ENCODE measurements at regions not wholly inside any gene's neighbourhood (a gene's known extent, or its start where the extent isn't known, plus 50 kb on each side); places are given as distances from the start of the nearest gene placed in this dataset.

DNA sequence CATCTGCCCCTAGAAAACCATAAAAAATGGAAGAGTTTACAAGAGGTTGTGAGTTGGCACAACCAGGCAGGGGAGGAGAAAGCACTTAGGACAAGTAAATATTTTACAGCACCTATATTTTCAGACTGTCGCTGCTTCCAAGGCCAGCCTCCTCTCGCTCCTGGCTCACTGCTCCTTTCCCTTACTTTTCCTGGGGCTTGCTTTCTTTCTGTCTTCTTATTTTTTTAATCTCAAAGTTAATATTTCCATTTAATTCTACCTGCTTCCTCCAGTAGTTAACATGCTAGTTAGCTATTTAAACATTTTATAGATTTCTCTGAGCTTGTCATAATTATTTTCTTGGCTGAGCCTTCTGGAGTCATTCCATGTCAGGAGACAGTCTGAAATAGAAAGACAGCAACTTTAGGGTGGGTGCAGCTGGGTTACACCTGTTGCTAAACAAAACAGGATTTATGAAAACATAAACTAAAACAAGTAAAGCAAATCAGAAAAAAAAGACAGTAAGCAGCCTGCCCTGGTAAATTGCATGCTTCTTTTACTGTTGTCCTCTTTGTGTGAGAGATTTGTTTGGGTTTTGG lies 330.1 kb downstream of the DLEU7 start:
- H3K4me3 ChIP-seq (ENCODE audit: low read length in 3 of 3), result peak overlapping the region in 2 of 3 donors; percentile 60 to 65

DNA sequence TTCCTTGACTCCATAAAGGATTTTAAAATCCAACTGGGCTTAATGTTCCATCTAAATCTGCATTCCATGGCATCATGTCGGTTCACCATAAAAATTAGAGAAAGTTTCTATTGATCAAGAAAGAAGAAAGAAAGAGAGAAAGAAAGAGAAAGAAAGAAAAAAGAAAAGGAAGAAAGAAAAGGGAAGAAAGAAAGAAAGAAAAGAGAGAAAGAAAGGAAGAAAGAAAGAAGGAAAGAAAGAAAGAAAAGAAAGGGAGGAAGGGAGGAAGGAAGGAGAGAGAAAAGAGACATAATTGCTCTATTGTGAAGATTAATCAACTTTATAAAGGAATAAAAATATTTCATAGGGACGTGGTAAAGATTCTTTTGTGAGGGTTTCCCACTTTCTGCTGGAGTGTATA lies 329.2 kb downstream of the DLEU7 start:
- Histone ChIP-seq H3K9me3 (ENCODE audit: control insufficient read depth in 3 of 3, low read length in 3 of 3) (no peaks in the 10 kb centered on the region), H3K27ac (ENCODE audit: low read depth, low read length) (peak overlapping the region; percentile 88), H3K4me1 (ENCODE audit: control insufficient read depth in 3 of 3, insufficient read depth in 3 of 3, low read length in 3 of 3) (peaks cover 19 to 29% (median 24%) of the 10 kb centered on the region in 3 donors), H3K36me3 (ENCODE audit: control insufficient read depth in 3 of 3, insufficient read depth in 3 of 3, low read length in 3 of 3) (no peaks in the 10 kb centered on the region), H3K27me3 (ENCODE audit: control insufficient read depth in 3 of 3, insufficient read depth in 3 of 3, low read length in 3 of 3) (no peaks in the 10 kb centered on the region), H3K9ac (ENCODE audit: low read depth in 1 of 3, low read length in 3 of 3) (no peak overlapping the region), H3K4me3 (ENCODE audit: low read length in 3 of 3) (no peak overlapping the region)

More for the DNA sequence above, 330.1 kb downstream of the DLEU7 start:
- no peaks in the 10 kb centered on the region for H3K36me3 ChIP-seq (ENCODE audit: control insufficient read depth in 3 of 3, insufficient read depth in 3 of 3, low read length in 3 of 3)
- peak overlapping the region; percentile 60 to 74 (median 71) for H3K9ac ChIP-seq (ENCODE audit: low read depth in 1 of 3, low read length in 3 of 3)
- no peaks in the 10 kb centered on the region for H3K27me3 ChIP-seq (ENCODE audit: control insufficient read depth in 3 of 3, insufficient read depth in 3 of 3, low read length in 3 of 3)
- peaks cover 15 to 23% (median 22%) of the 10 kb centered on the region in 3 donors for H3K4me1 ChIP-seq (ENCODE audit: control insufficient read depth in 3 of 3, insufficient read depth in 3 of 3, low read length in 3 of 3)
- H3K27ac ChIP-seq (ENCODE audit: low read depth, low read length), result peak overlapping the region; percentile 88
- no peaks in the 10 kb centered on the region for H3K9me3 ChIP-seq (ENCODE audit: control insufficient read depth in 3 of 3, low read length in 3 of 3)

DNA sequence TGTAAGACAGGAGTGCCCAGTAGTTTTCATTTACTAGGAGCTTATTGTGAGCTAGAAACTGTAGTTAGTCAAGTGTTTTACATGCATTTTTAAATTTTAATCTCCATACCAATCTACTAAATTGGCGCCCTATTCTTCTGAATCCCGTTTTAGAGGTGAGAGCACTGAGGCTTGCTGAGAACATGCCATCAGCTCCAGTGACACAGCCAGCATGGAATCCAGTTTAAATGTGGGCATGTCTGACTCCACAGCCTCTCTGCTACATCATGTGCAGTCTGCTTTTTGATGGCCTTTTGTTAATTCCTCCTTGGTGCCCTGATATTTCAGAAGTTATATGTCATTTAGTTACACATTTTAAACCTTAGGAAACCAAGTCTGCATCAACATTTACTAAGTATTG lies 325.4 kb downstream of the DLEU7 start:
- Histone ChIP-seq H3K4me3 (ENCODE audit: low read length in 3 of 3) (no peak overlapping the region), H3K27me3 (ENCODE audit: control insufficient read depth in 3 of 3, insufficient read depth in 3 of 3, low read length in 3 of 3) (no peaks in the 10 kb centered on the region), H3K9ac (ENCODE audit: low read depth in 1 of 3, low read length in 3 of 3) (peak overlapping the region in 1 of 3 donors; percentile 15), H3K36me3 (ENCODE audit: control insufficient read depth in 3 of 3, insufficient read depth in 3 of 3, low read length in 3 of 3) (no peaks in the 10 kb centered on the region), H3K27ac (ENCODE audit: low read depth, low read length) (peak overlapping the region; percentile 50), H3K4me1 (ENCODE audit: control insufficient read depth in 3 of 3, insufficient read depth in 3 of 3, low read length in 3 of 3) (peaks cover 23 to 37% (median 31%) of the 10 kb centered on the region in 3 donors), H3K9me3 (ENCODE audit: control insufficient read depth in 3 of 3, low read length in 3 of 3) (no peaks in the 10 kb centered on the region)

DNA sequence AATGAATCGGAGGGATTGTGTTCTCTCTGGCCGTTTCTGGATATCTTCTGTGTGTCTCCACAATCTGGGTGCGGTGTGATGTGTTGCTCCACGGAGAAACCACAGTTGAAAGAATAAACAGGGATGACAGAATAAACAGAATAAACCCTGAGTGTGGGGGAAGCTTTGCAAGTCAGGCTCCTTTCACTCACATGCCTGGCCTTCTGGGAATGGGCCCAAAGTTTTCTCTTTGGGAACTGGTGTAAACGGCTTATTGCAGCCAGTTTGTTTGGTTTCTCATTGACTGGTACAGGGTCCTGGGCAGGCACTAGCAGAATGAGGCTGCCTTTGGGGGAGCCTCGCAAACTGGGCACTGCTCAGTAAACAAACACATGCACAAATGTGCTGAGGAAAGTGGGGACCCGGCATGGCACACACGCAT lies 324.7 kb downstream of the DLEU7 start:
- Histone ChIP-seq H3K4me1 (ENCODE audit: control insufficient read depth in 3 of 3, insufficient read depth in 3 of 3, low read length in 3 of 3) (peaks cover 19 to 32% (median 25%) of the 10 kb centered on the region in 3 donors), H3K9me3 (ENCODE audit: control insufficient read depth in 3 of 3, low read length in 3 of 3) (no peaks in the 10 kb centered on the region), H3K27ac (ENCODE audit: low read depth, low read length) (peak overlapping the region; percentile 50), H3K36me3 (ENCODE audit: control insufficient read depth in 3 of 3, insufficient read depth in 3 of 3, low read length in 3 of 3) (no peaks in the 10 kb centered on the region), H3K9ac (ENCODE audit: low read depth in 1 of 3, low read length in 3 of 3) (peak overlapping the region; percentile 15 to 57 (median 51)), H3K27me3 (ENCODE audit: control insufficient read depth in 3 of 3, insufficient read depth in 3 of 3, low read length in 3 of 3) (no peaks in the 10 kb centered on the region), H3K4me3 (ENCODE audit: low read length in 3 of 3) (peak overlapping the region in 2 of 3 donors; percentile 16 to 32)

- Histone ChIP-seq H3K36me3 (ENCODE audit: control insufficient read depth in 3 of 3, insufficient read depth in 3 of 3, low read length in 3 of 3) (no peaks in the 10 kb centered on the region), H3K27ac (ENCODE audit: low read depth, low read length) (no peak overlapping the region), H3K9ac (ENCODE audit: low read depth in 1 of 3, low read length in 3 of 3) (no peak overlapping the region), H3K4me3 (ENCODE audit: low read length in 3 of 3) (no peak overlapping the region), H3K27me3 (ENCODE audit: control insufficient read depth in 3 of 3, insufficient read depth in 3 of 3, low read length in 3 of 3) (no peaks in the 10 kb centered on the region), H3K4me1 (ENCODE audit: control insufficient read depth in 3 of 3, insufficient read depth in 3 of 3, low read length in 3 of 3) (peaks cover 18 to 31% (median 22%) of the 10 kb centered on the region in 3 donors), H3K9me3 (ENCODE audit: control insufficient read depth in 3 of 3, low read length in 3 of 3) (no peaks in the 10 kb centered on the region)
Measured at GRCh38 chr13:50519866-50520265, 323.6 kb downstream of the DLEU7 start.

DNA sequence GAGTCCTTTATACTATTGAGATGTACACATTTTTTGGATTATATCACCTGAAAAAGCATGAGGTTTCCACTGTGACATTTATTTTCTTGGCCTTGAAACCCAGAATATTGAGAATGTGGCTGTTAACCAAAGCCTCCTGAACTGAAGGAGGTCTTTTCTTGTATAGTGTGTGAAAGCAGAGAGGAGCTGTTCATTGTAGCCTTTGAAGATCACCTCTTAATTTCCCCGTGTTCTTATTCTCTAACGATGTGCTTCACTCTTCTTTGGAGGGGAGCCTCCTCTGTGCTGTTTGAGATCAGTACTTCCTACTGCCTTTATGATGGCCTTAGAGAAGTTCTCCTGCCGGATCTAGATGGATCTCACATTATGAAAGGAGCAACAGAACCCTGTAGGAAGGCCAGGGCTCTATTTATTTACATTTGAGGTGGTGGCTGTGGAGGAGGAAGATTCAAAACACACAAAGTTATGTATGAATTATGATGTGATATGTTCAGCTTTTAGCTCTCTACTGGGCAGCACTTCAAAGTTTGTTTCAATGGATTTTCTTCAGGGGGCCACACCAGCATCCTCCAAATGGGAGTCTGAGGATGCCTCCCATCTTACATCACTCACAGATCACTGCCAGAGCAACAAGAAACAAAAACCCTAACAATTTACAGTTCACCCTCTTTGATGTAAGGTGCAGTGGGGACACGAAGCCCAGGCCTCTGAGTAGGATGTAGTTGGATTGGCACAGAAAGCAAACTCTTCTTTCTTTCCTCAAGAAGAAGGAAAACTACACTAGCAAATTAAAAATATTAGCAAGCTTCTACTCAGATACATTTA lies 322.3 kb downstream of the DLEU7 start:
- Histone ChIP-seq H3K4me3 (ENCODE audit: low read length in 3 of 3) (no peak overlapping the region), H3K9ac (ENCODE audit: low read depth in 1 of 3, low read length in 3 of 3) (no peak overlapping the region), H3K4me1 (ENCODE audit: control insufficient read depth in 3 of 3, insufficient read depth in 3 of 3, low read length in 3 of 3) (peaks cover 18 to 31% (median 22%) of the 10 kb centered on the region in 3 donors), H3K27ac (ENCODE audit: low read depth, low read length) (peak overlapping the region; percentile 84), H3K36me3 (ENCODE audit: control insufficient read depth in 3 of 3, insufficient read depth in 3 of 3, low read length in 3 of 3) (no peaks in the 10 kb centered on the region), H3K9me3 (ENCODE audit: control insufficient read depth in 3 of 3, low read length in 3 of 3) (no peaks in the 10 kb centered on the region), H3K27me3 (ENCODE audit: control insufficient read depth in 3 of 3, insufficient read depth in 3 of 3, low read length in 3 of 3) (no peaks in the 10 kb centered on the region)

- Histone ChIP-seq H3K27ac (ENCODE audit: low read depth, low read length) (peak overlapping the region; percentile 84), H3K4me3 (ENCODE audit: low read length in 3 of 3) (peak overlapping the region in 1 of 3 donors; percentile 12), H3K4me1 (ENCODE audit: control insufficient read depth in 3 of 3, insufficient read depth in 3 of 3, low read length in 3 of 3) (peaks cover 23 to 37% (median 25%) of the 10 kb centered on the region in 3 donors)
Measured at GRCh38 chr13:50521831-50522149, 321.7 kb downstream of the DLEU7 start.

DNA sequence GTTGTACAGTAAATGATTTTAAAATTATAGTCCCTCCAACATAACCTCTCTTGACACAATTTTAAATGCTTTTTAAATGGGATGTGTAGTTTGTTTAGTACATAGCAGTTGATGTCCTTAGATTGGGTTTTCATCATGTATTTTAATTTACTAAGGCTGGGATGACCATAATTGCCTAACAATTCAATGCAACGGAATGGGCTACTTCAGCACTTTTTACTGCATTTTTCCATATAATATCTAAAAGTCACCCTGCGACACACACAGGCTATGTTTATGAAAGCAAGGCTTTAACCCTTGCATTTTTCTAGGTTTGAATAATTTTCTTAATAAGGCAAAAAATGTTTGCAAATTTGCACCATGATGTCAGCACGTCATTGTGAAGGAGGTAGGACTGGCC lies 321.0 kb downstream of the DLEU7 start:
- Histone ChIP-seq H3K4me1 (ENCODE audit: control insufficient read depth in 3 of 3, insufficient read depth in 3 of 3, low read length in 3 of 3) (peaks cover 30 to 41% (median 32%) of the 10 kb centered on the region in 3 donors), H3K4me3 (ENCODE audit: low read length in 3 of 3) (no peak overlapping the region), H3K27ac (ENCODE audit: low read depth, low read length) (peak overlapping the region; percentile 84)

More at GRCh38 chr13:50521831-50522149, 321.7 kb downstream of the DLEU7 start:
- Histone ChIP-seq H3K9me3 (ENCODE audit: control insufficient read depth in 3 of 3, low read length in 3 of 3) (no peaks in the 10 kb centered on the region), H3K9ac (ENCODE audit: low read depth in 1 of 3, low read length in 3 of 3) (peak overlapping the region in 2 of 3 donors; percentile 20 to 36), H3K27me3 (ENCODE audit: control insufficient read depth in 3 of 3, insufficient read depth in 3 of 3, low read length in 3 of 3) (no peaks in the 10 kb centered on the region), H3K36me3 (ENCODE audit: control insufficient read depth in 3 of 3, insufficient read depth in 3 of 3, low read length in 3 of 3) (no peaks in the 10 kb centered on the region)

GRCh38 chr13:50523307-50523706 lies 320.2 kb downstream of the DLEU7 start:
- H3K27ac ChIP-seq (ENCODE audit: low read depth, low read length), result no peak overlapping the region
- no peaks in the 10 kb centered on the region for H3K27me3 ChIP-seq (ENCODE audit: control insufficient read depth in 3 of 3, insufficient read depth in 3 of 3, low read length in 3 of 3)
- no peaks in the 10 kb centered on the region for H3K9me3 ChIP-seq (ENCODE audit: control insufficient read depth in 3 of 3, low read length in 3 of 3)
- no peaks in the 10 kb centered on the region for H3K36me3 ChIP-seq (ENCODE audit: control insufficient read depth in 3 of 3, insufficient read depth in 3 of 3, low read length in 3 of 3)
- H3K4me3 ChIP-seq (ENCODE audit: low read length in 3 of 3), result no peak overlapping the region
- H3K4me1 ChIP-seq (ENCODE audit: control insufficient read depth in 3 of 3, insufficient read depth in 3 of 3, low read length in 3 of 3), result peaks cover 37 to 45% (median 37%) of the 10 kb centered on the region in 3 donors
- H3K9ac ChIP-seq (ENCODE audit: low read depth in 1 of 3, low read length in 3 of 3), result no peak overlapping the region

More for the DNA sequence above, 321.0 kb downstream of the DLEU7 start:
- no peaks in the 10 kb centered on the region for H3K27me3 ChIP-seq (ENCODE audit: control insufficient read depth in 3 of 3, insufficient read depth in 3 of 3, low read length in 3 of 3)
- no peaks in the 10 kb centered on the region for H3K36me3 ChIP-seq (ENCODE audit: control insufficient read depth in 3 of 3, insufficient read depth in 3 of 3, low read length in 3 of 3)
- H3K9ac ChIP-seq (ENCODE audit: low read depth in 1 of 3, low read length in 3 of 3), result no peak overlapping the region
- H3K9me3 ChIP-seq (ENCODE audit: control insufficient read depth in 3 of 3, low read length in 3 of 3), result no peaks in the 10 kb centered on the region

- Histone ChIP-seq H3K36me3 (ENCODE audit: control insufficient read depth in 3 of 3, insufficient read depth in 3 of 3, low read length in 3 of 3) (no peaks in the 10 kb centered on the region), H3K4me3 (ENCODE audit: low read length in 3 of 3) (no peak overlapping the region), H3K9ac (ENCODE audit: low read depth in 1 of 3, low read length in 3 of 3) (no peak overlapping the region), H3K9me3 (ENCODE audit: control insufficient read depth in 3 of 3, low read length in 3 of 3) (no peaks in the 10 kb centered on the region), H3K27me3 (ENCODE audit: control insufficient read depth in 3 of 3, insufficient read depth in 3 of 3, low read length in 3 of 3) (no peaks in the 10 kb centered on the region), H3K4me1 (ENCODE audit: control insufficient read depth in 3 of 3, insufficient read depth in 3 of 3, low read length in 3 of 3) (peaks cover 42 to 47% (median 43%) of the 10 kb centered on the region in 3 donors), H3K27ac (ENCODE audit: low read depth, low read length) (no peak overlapping the region)
Measured at GRCh38 chr13:50524560-50524959, 318.9 kb downstream of the DLEU7 start.
